GM12875 (cell line): ENCODE measurements at regions not wholly inside any gene's neighbourhood (a gene's known extent, or its start where the extent isn't known, plus 50 kb on each side); places are given as distances from the start of the nearest gene placed in this dataset.

Experiments used
- H3K4me3 ChIP-seq: one replicate; pipeline ENCODE4 v1.5.1; 2011; ENCODE audit warnings: low read depth, low read length, control low read depth
- TF ChIP-seq, protein P1 (sequence below): IDR thresholded peaks from 2 replicates; pipeline ENCODE4 v1.5.1; 2011; ENCODE audit warnings: low read depth, mild to moderate bottlenecking, control low read depth, inconsistent platforms, low read length, moderate library complexity, borderline replicate concordance; ENCODE audit not compliant: insufficient read depth

- no peak overlapping the region for H3K4me3 ChIP-seq
- TF ChIP-seq, protein P1, sequence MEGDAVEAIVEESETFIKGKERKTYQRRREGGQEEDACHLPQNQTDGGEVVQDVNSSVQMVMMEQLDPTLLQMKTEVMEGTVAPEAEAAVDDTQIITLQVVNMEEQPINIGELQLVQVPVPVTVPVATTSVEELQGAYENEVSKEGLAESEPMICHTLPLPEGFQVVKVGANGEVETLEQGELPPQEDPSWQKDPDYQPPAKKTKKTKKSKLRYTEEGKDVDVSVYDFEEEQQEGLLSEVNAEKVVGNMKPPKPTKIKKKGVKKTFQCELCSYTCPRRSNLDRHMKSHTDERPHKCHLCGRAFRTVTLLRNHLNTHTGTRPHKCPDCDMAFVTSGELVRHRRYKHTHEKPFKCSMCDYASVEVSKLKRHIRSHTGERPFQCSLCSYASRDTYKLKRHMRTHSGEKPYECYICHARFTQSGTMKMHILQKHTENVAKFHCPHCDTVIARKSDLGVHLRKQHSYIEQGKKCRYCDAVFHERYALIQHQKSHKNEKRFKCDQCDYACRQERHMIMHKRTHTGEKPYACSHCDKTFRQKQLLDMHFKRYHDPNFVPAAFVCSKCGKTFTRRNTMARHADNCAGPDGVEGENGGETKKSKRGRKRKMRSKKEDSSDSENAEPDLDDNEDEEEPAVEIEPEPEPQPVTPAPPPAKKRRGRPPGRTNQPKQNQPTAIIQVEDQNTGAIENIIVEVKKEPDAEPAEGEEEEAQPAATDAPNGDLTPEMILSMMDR, result no peak
These were observed 62.0 kb upstream of the ZC3H12C start for GRCh38 chr11:110031171-110031570.

GRCh38 chr11:110032259-110032658 is 60.9 kb upstream of the ZC3H12C start:
- no peak overlapping the region for H3K4me3 ChIP-seq
- TF ChIP-seq, protein P1, result no peak

GRCh38 chr11:110032957-110033570 is 60.1 kb upstream of the ZC3H12C start:
- TF ChIP-seq, protein P1, result no peak
- no peak overlapping the region for H3K4me3 ChIP-seq

DNA sequence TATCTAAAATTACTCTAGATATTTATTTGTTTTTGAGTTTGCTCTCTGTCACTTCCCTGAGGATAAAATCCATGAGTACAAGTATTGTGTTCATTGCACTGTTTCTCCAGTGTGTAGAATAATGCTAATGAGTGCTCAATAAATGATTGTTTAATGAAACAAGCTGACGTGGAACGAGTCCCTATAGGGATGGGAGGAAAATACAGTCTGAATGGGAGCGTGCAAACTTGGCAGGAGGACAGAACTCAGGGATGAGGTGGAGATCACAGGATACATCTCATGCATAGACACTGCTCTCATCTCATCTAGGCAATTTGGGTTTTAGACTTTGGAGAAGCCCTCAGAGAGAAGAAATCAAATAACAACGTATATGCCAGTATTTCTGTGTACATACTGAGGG is 58.4 kb upstream of the ZC3H12C start:
- TF ChIP-seq, protein P1, result no peak
- no peak overlapping the region for H3K4me3 ChIP-seq

- H3K4me3 ChIP-seq, result no peak overlapping the region
These were observed 57.8 kb upstream of the ZC3H12C start for GRCh38 chr11:110035357-110035756.

GRCh38 chr11:110038201-110038600 is 55.0 kb upstream of the ZC3H12C start:
- TF ChIP-seq, protein P1, result no peak
- H3K4me3 ChIP-seq, result no peak overlapping the region

More at GRCh38 chr11:110035357-110035756, 57.8 kb upstream of the ZC3H12C start:
- TF ChIP-seq, protein P1, result no peak
